Fibroblast of upper back skin (primary cell): ENCODE measurements at regions not wholly inside any gene's neighbourhood (a gene's known extent, or its start where the extent isn't known, plus 50 kb on each side); places are given as distances from the start of the nearest gene placed in this dataset.

Source experiments
- DNase-seq: peaks from one replicate; pipeline ENCODE4 v3.0.0-alpha.2; 2013

DNA sequence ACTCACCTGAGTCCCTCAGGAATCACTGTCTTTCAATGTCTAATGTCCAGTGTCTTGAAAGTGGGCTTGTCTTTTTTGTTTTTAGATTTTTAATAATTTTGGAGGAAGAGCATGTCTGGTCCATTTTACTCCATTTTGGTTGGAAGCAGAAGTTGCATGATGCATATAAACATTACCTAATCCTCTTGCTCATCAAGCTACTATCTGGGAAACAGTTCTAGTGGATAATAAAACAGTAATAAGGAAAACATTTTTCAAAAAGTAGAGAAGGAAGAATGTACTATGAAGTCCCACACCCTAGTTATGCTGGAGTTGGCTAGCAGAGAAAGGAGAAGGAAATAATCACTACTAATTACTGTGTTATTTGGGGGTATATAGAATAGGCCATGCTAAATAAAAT, 263.7 kb downstream of the ETAA1 start:
- no peak for DNase-seq

DNA sequence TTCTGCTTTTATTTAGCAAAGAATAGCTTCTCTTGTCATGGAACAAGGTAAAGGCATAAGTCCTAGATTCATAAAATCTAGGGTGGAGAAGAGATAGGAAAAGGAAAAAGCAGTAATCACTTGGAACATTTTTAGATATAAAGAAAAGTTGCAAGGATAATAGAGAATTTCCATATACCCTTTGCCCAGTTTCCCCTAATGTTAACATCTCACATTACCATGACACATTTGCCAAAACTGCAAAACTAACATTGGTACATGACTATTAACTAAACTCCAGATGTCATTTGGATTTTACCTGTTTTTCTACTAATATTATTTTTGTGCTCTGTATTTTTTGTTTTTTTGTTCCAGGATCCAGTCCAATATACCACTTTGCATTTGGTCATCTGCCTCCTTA, 265.1 kb downstream of the ETAA1 start:
- DNase-seq: no peak

DNA sequence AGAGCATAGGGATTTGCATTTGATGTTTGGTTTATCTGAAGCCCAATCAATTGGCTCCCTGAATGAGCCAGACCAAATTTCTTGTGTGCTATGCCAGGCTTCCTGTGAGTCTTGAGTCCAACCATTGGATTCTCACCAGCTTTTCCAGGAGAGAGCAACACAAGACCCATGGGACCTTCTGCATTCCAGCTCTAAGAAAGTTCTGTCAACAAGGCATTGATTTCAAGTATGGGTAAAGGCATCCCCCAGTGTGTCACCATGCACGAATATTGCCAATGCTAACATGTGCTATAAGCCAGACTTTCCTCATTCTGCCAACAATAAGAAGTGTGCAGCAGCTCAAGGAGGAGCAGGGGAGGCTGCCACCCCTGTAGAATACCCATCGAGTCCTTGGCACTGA, 266.6 kb downstream of the ETAA1 start:
- DNase-seq: no peak

DNA sequence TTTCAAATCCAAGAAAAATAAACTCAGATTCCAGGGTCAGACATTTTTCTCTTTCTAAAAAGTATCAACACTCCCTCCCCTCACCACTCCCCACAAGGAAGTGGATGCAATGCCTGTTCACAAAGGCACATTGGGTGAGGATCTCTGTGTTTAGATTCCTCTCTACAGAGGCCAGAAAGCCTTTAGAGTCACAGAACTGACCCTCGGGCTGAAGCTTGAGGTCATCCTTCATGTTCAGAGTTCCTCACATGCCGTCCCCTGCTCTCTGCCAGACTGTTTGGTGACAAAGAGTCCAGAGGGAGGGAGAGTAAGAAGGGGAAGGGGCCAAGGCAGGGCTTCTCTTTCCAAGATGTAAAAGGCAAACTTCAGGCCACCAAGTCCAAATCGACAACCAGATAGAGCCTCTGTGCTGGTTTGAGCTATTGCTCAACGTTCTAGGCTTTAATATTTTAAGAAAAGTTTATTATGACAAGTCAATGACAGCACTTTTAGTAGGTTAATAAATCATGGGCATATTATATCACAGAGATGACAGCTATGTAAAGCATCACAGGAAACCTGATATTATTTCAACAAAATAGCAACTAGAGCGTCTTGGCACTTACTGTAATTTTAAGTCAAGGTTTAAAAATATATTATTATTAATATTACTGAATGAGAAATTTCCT, 269.4 kb downstream of the ETAA1 start:
- DNase-seq: peak; percentile 40

DNA sequence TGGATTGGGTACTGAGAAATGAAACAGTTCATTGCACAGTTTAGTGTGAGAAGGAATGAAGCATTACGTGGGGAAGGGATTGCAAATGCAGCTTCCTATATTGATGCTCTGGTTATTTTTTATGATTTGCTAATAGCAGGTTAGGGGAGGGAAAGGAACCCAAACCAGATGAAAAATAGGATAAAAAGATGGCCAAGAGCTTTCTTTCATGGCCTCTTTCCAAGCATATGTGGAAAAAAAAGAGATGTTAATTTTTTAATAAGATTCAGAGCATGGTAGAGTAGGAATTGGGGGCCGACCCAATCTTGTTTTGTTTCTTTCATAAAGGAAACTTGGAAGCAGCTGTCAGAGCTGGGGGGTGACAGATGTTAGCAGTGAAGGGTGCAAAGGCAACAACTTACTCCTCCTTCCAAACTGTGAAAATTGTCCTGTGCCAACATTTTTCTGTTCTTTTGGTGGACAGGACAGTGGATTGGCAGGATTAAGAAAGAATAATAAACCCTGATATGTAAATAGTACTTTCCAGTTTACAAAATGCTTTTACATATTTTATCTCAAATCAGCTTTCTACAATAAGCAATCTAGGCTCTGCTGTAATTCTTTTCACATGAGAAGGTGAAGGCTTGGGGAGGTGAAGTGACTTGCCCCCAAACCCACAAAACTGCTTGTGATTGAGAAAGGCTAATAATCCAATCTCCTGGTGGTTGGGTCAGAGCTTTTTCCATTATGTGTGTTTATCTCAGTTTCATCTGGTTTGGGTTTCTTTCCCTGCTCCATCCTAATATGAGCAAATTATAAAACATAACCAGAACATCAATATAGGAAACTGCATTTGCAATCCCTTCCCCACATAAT, 270.1 kb downstream of the ETAA1 start:
- no peak for DNase-seq

DNA sequence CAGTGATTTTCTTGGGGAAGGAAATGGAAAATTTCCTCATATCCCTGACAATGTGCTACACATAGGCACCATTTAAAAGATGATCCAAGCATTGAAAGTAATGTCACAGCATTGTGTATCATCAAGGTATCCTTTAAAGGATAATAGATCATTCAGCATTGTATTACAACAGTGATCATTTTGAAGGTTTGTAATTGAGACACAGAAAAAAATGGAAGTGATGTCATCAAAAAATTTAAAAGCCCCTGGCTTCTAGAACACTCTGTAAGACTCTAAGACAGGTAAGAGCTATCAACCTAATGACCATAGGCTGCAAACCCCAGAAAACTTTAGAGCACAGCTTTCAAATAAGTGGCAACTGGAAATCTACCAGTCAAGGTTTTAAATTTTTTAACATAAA, 271.4 kb downstream of the ETAA1 start:
- no peak for DNase-seq

DNA sequence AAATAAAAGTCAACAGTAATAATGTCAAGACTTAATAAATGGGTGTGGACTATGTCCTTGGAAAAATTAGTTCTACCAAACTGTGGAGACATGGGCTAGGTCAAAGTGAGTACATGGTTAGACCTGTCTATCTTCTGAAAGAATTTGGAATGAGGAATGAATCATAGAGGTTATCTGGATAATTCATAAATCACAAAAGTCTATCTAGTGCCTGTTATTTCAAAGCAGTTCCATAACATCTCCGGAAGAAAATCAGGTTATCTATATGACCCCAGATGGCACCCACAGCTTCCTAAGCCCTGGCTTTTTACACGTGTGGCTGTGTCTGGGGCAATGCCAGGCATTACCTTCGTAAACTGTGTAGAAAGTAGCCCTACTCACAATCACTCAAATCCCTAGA, 272.0 kb downstream of the ETAA1 start:
- DNase-seq: no peak

DNA sequence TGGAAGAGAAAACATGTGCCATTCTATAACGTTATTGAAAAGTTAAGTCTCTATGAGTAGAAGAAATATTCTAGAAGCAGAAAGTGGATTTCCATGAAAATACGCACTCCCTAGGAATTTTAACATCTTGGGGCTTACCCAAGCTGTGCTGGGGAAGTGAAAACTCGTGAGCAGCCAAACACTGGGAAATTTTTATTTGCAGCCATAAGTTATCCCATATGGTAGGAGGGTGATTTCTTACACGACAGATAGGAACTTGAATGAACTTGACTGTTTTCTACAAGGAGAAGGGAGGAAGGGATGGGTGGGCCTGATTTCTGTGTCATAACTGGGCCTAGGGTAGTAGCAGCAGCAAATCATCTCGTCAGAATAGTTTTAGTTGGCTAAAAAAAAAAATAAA, 272.6 kb downstream of the ETAA1 start:
- no peak for DNase-seq

DNA sequence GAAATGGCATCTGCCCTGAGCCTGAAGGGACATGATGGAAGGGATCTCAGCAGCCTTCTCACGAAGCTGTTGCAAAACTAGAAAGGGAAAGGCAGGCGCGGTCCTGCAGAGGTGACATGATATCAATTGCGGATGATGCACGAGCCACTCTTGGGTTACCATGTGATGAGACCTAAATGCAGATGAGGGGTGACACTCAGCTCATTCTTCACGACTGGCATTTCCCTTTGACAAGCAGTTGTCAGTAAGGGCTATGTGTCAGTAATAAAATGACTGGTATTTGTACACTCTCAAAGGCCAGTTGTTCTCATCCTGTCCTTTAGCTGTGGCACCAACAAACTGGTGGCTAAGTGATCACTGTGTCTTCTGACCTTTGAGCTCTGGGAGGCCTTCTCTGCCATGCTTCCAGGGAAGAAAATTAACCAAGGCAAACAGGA, 273.6 kb downstream of the ETAA1 start:
- DNase-seq: no peak

DNA sequence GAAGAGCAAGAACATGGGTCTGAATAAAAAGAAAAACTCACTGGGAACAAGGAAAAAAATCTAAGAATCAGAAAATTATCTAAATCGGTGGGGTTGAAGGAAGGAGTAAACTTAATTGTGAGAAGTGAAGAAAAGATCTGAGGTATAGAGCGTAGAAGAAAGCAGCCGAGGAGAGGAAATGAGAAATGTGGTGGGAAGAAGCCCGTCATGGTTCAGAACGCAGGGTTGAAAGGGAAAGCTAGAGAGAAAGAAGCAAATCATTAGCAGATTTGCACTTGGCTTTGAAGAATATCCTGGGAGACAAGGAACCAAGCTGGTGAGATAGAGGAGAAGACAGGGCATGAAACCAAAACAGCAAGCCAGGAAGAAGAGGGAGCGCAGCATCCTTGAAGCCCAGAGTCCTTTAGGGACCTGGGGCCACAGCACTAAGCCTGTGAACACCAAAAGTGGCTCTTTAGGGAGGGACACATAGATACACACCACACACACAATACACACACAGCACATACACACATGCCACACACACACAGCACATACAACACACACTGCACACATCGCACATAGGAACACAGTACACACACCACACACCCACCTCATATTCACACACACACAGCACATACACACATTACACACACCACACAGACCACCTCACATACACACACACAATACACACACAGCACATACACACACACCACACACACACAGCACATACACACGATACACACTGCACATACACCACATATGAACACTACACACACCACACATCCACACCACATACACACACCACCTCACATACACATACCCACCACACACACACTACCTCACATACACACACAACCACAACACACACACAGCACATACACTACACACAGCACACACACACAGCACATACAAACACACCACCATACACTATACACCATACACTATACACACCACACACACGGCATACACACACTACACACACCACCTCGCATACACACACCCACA, 274.6 kb downstream of the ETAA1 start:
- DNase-seq: no peak

DNA sequence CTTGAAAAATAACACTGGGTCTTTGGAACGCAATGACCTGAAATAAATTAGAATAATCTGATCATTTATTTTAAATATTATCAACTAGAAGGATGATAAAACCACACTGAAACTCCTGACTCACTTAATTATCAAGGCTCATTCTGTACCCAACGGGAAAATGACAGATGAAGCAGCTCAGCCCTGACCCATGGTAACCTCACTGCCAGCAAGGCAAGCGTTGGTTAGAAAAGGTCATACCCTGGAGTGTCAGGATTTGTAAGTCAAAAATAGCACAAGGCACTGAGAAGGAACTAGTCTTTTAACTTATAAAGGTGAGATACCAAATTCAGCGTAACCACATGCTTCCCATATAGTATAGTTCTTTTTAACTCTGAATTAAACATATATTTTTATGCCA, 277.5 kb downstream of the ETAA1 start:
- DNase-seq: no peak

DNA sequence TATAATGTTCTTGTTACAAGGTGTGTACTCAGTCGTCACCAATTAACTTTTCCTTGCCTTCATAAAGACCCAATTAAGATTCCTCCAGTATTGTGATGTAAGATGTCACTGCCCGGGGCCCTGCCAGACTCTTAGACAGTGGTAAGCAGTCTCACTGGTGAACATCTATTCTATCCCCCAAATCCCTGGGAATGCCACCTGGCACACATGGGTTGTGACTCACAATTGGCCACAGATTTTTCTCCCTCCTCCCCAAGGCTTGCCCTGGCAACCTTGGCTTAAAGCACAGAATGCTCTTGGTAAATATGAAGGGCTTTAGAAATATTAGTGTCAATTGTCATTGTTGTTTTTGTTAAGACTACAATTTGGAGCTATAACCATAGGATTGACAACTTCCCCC, 287.9 kb downstream of the ETAA1 start:
- DNase-seq: no peak

DNA sequence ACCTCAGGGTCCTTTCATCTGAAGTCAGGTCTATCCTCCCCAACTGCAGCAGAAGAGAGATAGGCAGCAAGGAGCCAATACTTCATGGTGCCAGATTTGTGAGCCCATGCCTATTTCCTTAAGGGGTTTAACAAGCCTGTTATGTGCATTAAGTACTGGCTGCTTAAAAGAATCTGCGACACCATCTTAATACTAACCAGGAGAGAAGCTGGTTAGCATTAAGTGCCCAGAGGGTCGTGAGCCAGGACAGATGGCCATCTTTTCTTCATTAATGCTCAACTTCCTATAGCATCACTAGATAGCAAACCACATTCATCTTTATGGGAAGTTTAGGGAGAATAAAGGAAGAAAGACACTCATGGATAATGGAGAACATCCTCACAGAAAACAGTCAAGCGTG, 289.1 kb downstream of the ETAA1 start:
- no peak for DNase-seq

DNA sequence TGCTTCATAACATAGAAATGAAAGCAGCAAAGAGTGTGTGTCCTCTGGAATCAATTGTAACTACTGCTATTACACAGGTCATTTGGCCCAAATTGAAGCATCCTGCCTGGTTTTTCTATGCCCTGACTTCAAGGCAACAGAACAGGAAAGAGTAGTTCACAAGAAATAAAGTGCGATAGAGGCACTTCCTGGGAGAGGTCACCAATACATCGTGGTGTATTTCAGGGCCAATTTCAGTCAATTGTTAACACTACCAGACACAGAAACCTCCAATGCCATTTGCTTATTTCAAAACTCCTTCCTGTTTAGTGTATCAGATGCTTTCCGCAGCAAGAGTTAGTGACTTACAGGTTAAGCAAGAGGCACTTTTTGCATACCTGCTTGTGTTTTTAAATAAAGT, 292.1 kb downstream of the ETAA1 start:
- no peak for DNase-seq

DNA sequence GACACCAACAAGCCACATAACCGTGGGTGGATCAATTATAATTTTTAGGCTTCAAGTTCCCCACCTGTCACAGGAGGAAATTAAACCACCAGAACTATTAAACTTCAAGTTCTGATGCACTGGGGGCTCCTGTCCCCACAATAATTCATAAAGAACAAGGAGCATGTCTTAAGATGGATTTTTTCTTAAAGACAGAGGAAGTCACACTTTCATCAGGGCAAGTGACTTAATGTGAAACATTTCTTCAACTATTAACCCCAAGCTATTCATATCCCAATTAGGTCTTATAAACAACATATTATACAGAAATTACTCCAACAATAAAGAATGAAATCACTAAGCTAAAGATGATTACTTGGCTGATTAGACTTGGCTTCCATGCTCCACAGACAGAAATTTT, 292.5 kb downstream of the ETAA1 start:
- DNase-seq: no peak

DNA sequence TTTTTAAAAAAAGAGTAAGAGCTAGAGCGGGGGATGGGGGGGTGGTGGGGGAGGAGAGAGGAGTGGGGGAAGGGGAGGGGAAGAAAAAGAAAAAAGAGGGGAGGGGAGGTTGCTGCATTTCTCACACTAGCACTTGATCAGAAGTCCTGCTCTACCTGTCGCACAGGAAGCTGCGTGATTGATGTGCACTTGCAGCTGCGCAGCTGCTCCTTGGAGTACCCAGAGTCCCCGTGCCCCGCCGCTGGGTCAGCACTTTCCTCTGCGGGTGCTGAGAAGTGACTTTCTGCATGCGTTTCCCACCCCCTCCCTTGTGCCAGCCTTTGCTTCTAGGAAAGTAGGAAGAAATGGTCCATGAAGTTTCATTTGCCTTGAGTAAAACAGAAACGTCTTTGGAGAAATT, 297.3 kb downstream of the ETAA1 start:
- no peak for DNase-seq

DNA sequence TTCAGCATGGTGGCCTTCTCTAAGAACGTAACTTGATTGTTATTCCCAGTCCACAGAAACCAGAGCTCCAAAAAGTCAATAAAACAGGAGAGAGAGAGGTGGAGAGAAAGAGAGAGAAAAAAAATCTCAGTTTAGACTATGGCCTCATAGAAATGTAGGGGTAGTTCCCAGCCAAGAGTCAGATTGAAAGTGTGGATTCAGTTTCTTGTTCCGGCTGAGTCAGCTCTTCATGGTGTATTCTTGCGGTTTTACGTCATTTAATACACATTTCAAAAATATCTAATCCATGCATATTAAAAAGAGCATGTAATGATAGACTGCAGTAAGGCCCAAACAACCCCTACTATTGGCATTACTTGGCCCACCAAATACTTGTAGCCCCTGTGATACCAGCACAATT, 303.9 kb downstream of the ETAA1 start:
- peak; percentile 56 for DNase-seq

DNA sequence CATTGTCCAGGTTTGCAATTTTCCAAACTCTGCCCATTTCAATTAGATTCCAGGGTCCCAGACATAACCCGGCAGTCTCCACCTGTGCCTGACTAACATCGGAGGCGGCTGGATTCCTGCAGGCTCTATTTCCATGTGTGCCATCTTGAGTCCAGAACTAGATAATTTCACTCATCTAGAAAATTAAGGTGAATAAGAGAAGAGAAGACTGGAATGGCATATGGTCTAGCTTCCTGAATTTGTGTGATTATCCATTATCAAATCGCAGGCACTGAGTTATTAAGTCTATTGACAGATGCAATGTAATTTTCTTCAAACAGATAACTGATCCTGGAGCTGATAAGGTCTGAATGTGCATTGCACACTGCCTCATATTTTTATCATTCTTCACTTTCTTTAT, 305.2 kb downstream of the ETAA1 start:
- DNase-seq: no peak

DNA sequence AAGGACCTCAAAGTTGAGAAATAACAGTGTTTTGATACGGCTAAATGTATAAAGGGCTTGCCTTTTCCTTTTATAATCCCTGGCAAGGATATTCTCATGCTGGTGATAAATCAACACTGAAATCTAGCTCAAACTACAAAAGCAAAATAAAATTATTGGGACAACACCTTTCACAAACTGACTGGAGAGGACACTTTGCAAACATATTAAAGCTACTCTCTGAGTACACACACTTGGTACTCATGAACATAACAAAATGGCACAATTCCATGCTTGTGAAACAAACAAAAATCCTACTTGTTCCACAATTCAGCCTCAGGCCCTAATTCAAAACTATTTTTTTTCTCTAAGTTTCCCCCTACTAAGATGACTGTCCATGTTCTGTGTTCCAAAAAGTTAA, 305.8 kb downstream of the ETAA1 start:
- no peak for DNase-seq

DNA sequence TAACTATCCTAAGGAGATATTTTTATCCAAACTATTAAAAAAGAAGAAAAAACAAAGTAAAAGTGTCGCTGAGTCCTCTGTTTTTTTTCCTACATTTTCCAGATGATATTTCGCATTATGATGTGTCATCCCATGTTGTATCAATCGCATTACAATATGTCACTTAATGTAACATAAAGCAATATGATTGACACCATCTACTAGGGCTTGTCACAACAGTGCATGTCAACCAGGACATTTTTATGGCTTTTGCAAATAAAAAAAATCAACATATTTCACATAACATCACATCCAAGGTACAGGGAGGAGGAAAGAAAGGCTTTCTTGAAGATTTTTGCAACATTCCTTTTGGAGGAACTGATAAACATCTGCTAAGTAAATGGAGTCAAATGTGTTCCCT, 308.9 kb downstream of the ETAA1 start:
- DNase-seq: no peak

DNA sequence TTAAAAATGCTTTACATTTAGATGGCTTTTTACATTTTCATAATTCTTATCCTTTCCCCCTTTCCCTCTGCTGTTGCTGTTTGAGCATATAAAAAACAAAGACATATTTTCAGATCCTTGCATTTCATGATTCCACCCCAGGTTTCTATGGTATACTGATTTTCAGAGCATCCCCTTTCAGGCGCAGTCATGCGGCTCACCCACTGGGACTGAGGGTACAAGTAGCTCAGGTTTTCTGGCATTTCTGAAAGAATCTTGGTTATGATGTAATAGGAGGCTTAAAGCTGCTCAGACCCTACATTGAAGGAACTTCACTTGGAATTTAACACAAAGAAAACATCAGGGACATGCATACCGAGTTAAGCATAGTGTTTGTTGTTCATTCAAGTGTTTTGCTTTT, 310.8 kb downstream of the ETAA1 start:
- no peak for DNase-seq

DNA sequence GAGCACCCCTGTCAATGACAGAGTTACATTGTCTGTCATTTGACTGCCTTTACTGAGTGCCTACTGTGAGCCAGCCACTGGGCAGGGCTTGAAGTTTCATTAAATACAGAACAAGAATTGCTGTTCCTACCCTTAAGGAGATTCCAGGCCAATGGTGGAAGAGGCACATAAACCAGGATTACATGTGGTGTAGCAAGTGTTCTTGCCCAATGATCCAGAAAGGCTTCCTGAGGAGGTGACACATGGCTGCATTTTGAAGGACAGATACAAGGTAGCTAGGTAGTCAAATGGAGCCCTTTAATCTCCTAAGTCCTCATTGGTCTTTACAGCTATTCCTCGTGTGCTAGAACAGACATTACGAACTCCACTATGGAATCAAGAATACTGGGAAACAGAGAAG, 312.7 kb downstream of the ETAA1 start:
- DNase-seq: no peak

DNA sequence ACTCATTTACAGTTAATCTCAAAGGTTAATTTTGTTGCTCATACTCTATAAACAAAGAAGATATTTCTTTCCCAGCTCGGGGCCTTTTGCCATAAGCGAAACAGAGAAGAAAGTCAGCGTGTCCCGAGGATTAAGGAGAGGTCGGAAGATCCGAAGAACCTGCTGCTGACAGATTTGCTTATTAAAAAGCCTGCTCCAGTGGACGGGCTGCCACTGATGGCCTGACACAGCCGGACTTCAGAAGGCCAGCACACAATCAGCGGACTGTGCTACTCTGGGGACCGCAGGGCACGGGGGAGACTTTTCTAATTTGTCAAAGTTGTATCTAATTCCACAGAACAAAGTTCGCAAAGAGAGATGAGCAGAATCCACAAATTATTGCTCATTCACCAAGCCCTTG, 315.4 kb downstream of the ETAA1 start:
- DNase-seq: no peak

DNA sequence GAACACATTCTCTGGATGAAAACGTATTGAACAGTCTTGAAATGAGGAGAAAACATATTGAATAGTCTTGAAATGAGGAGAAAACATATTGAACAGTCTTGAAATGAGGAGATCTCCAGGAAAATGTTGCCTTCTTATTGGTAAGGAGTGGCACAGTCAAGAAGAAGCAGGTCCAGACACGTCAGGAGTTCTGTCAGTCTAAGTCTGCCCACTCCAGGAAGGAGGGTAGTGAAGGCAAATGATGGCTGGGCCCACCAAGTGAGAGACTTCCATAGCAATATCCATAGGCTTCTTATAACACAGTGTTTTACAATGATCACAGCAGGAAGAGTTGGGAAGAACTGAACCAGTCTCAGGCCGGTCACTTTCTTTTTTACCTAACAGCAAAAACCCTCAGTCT, 316.2 kb downstream of the ETAA1 start:
- no peak for DNase-seq
